Esophagus muscularis mucosa (tissue), 4 donors: ENCODE measurements at regions not wholly inside any gene's neighbourhood (a gene's known extent, or its start where the extent isn't known, plus 50 kb on each side); places are given as distances from the start of the nearest gene placed in this dataset.

ENCODE experiments used
- DNase-seq: peaks from one replicate; pipeline ENCODE4 v3.0.0-alpha.2; 2017; ENCODE audit errors: extremely low spot score
- H3K27ac ChIP-seq, 4 donors: fragments of 200-600 bp; sonication (generic); replicated peaks in 1 of 4; 1 replicate in 3 of 4; 2 replicates in 1 of 4; pipeline ENCODE4 v1.5.1; 2016 to 2019; ENCODE audit warnings: mild to moderate bottlenecking in 1 of 4
- H3K27me3 ChIP-seq, 4 donors: fragments of 200-600 bp; sonication (generic); one replicate each; pipeline versions ENCODE4 v1.5.1 to v1.6.0; 2016 to 2019
- H3K36me3 ChIP-seq, 4 donors: fragments of 200-600 bp; sonication (generic); one replicate each; pipeline ENCODE4 v1.5.1; 2016 to 2019
- H3K4me1 ChIP-seq, 4 donors: fragments of 200-600 bp; sonication (generic); one replicate each; pipeline ENCODE4 v1.5.1; 2016 to 2019
- H3K4me3 ChIP-seq, 4 donors: fragments of 200-600 bp; sonication (generic); 1 replicate in 2 of 4; 2 replicates in 2 of 4; pipeline ENCODE4 v1.5.1; 2016 to 2019; ENCODE audit warnings: mild to moderate bottlenecking in 4 of 4, moderate library complexity in 1 of 4
- H3K9me3 ChIP-seq, 4 donors: fragments of 200-600 bp; sonication (generic); 1 replicate in 3 of 4; 2 replicates in 1 of 4; pipeline ENCODE4 v1.5.1; 2016 to 2019
- CTCF ChIP-seq, 3 experiments: fragments of 200-600 bp in 2 of 3; fragments of 450-650 bp in 1 of 3; sonication (generic) in 2 of 3; IDR thresholded peaks; one replicate each; pipeline ENCODE4 v1.5.1; 2017 to 2019; ENCODE audit warnings: antibody characterized with exemption in 3 of 3, mild to moderate bottlenecking in 2 of 3, moderate library complexity in 1 of 3
- EP300 ChIP-seq: sonication (generic); formaldehyde crosslinking; IDR thresholded peaks from one replicate; pipeline ENCODE4 v1.6.1; 2017; ENCODE audit warnings: antibody characterized with exemption
- POLR2A ChIP-seq: fragments of 450-650 bp; IDR thresholded peaks from one replicate; pipeline ENCODE4 v1.6.1; 2017; ENCODE audit warnings: antibody characterized with exemption, moderate library complexity, mild to moderate bottlenecking, low read depth
- POLR2AphosphoS5 ChIP-seq, 2 donors: sonication (generic); formaldehyde crosslinking; IDR thresholded peaks; one replicate each; pipeline ENCODE4 v1.6.1; 2017; ENCODE audit warnings: antibody characterized with exemption in 2 of 2
- WGBS: methylation state at CpG from one replicate; pipeline ENCODE4 v1.1.5; 2018; 5-methylcytosine and 5-hydroxymethylcytosine counted together
- intact Hi-C: fragments of 100-400 bp; cut with DNase I; formaldehyde crosslinking; loops from one replicate; pipeline ENCODE4 v1.15.1; 2023

GRCh38 chr4:57254754-57255153 lies 144.6 kb upstream of the IGFBP7 start:
- intact Hi-C loops, result no loop called here
- Histone ChIP-seq H3K36me3 (no peaks in the 10 kb centered on the region), H3K27me3 (no peaks in the 10 kb centered on the region), H3K4me3 (no peak overlapping the region), H3K4me1 (no peaks in the 10 kb centered on the region), H3K27ac (no peak overlapping the region), H3K9me3 (peaks cover 0 to 6% (median 0%) of the 10 kb centered on the region in 4 donors)
- TF ChIP-seq EP300, result no peak
- TF ChIP-seq POLR2A, result no peak
- TF ChIP-seq CTCF (IDR thresholded peaks at IDR 0.05), result no peak
- TF ChIP-seq POLR2AphosphoS5 (IDR thresholded peaks at IDR 0.05), result no peak
- no peak for DNase-seq

GRCh38 chr4:57249083-57249482 lies 138.9 kb upstream of the IGFBP7 start:
- WGBS, result 45% methylated on average over 1 of the region's 1 CpG
- Histone ChIP-seq H3K27me3 (no peaks in the 10 kb centered on the region), H3K4me3 (no peak overlapping the region), H3K27ac (no peak overlapping the region), H3K9me3 (peaks cover 0 to 6% (median 0%) of the 10 kb centered on the region in 4 donors), H3K4me1 (no peaks in the 10 kb centered on the region), H3K36me3 (no peaks in the 10 kb centered on the region)
- intact Hi-C loops, result no loop called here
- DNase-seq, result no peak
- TF ChIP-seq POLR2AphosphoS5 (IDR thresholded peaks at IDR 0.05) (no peak), EP300 (no peak), POLR2A (no peak), CTCF (IDR thresholded peaks at IDR 0.05) (no peak)

GRCh38 chr4:57243076-57243475 lies 132.9 kb upstream of the IGFBP7 start:
- Histone ChIP-seq H3K4me3 (no peak overlapping the region), H3K36me3 (no peaks in the 10 kb centered on the region), H3K4me1 (no peaks in the 10 kb centered on the region), H3K27me3 (no peaks in the 10 kb centered on the region), H3K9me3 (no peaks in the 10 kb centered on the region), H3K27ac (no peak overlapping the region)
- no peak for DNase-seq
- 74% methylated on average over 2 of the region's 2 CpGs for WGBS
- intact Hi-C loops, result no loop called here
- TF ChIP-seq POLR2A (no peak), CTCF (IDR thresholded peaks at IDR 0.05) (no peak), POLR2AphosphoS5 (IDR thresholded peaks at IDR 0.05) (no peak), EP300 (no peak)

GRCh38 chr4:57234252-57234775 lies 124.1 kb upstream of the IGFBP7 start:
- H3K9me3 ChIP-seq, result no peaks in the 10 kb centered on the region
- no peak overlapping the region for H3K4me3 ChIP-seq
- intact Hi-C loops, result no loop called here
- H3K4me1 ChIP-seq, result no peaks in the 10 kb centered on the region
- H3K27ac ChIP-seq, result peak overlapping the region in 1 of 4 donors; percentile 11
- DNase-seq, result no peak
- 77% methylated on average over 12 of the region's 12 CpGs for WGBS
- H3K27me3 ChIP-seq, result no peaks in the 10 kb centered on the region
- no peaks in the 10 kb centered on the region for H3K36me3 ChIP-seq
- TF ChIP-seq POLR2AphosphoS5 (IDR thresholded peaks at IDR 0.05), result no peak
- TF ChIP-seq EP300, result no peak
- TF ChIP-seq POLR2A, result no peak

GRCh38 chr4:57233386-57233785 lies 123.2 kb upstream of the IGFBP7 start:
- WGBS, result 55% methylated on average over 4 of the region's 4 CpGs
- intact Hi-C loops, result no loop called here

More at GRCh38 chr4:57233386-57233785, 123.2 kb upstream of the IGFBP7 start:
- Histone ChIP-seq H3K9me3 (no peaks in the 10 kb centered on the region), H3K4me3 (no peak overlapping the region), H3K27me3 (no peaks in the 10 kb centered on the region), H3K36me3 (no peaks in the 10 kb centered on the region), H3K4me1 (no peaks in the 10 kb centered on the region), H3K27ac (no peak overlapping the region)
- DNase-seq, result no peak
- TF ChIP-seq POLR2AphosphoS5 (IDR thresholded peaks at IDR 0.05) (no peak), EP300 (no peak), POLR2A (no peak), CTCF (IDR thresholded peaks at IDR 0.05) (no peak)
